H1 (cell line): ENCODE measurements at regions not wholly inside any gene's neighbourhood (a gene's known extent, or its start where the extent isn't known, plus 50 kb on each side); places are given as distances from the start of the nearest gene placed in this dataset.

Experiments used
- CTCF ChIA-PET: fragments of 300-600 bp; sonication (Branson Sonifier 250); formaldehyde crosslinking; loops from one replicate; lab custom pipeline; 2021; ENCODE audit not compliant: partially characterized antibody; lab: Charles Lee
- POLR2A ChIA-PET: fragments of 300-600 bp; sonication (Branson Sonifier 250); formaldehyde crosslinking; loops from one replicate; lab custom pipeline; 2021; ENCODE audit warnings: inconsistent platforms; ENCODE audit not compliant: partially characterized antibody; lab: Charles Lee
- DNase-seq, 2 experiments: peaks; one replicate each; pipeline versions ENCODE4 v3.0.0 to v3.0.0-alpha.2; 2010 to 2022; ENCODE audit warnings: low spot score in 2 of 2, low read depth in 1 of 2, mixed read lengths in 1 of 2
- FAIRE-seq: peaks from 2 replicates; lab custom pipeline; 2011; peaks lifted over from hg19 to GRCh38; lab: Jason Lieb, UNC
- H2AFZ ChIP-seq: 2 replicates; pipeline ENCODE4 v1.8.1; 2012; ENCODE audit warnings: low read length, inconsistent platforms
- H2AK5ac ChIP-seq: 2 replicates; pipeline ENCODE4 v1.6.1; 2013; ENCODE audit warnings: low read depth, low read length
- H2BK120ac ChIP-seq: replicated peaks from 2 replicates; pipeline ENCODE3; 2013; ENCODE audit warnings: low read depth, low read length, inconsistent platforms
- H2BK12ac ChIP-seq: 2 replicates; pipeline ENCODE4 v1.6.1; 2013; ENCODE audit warnings: low read depth, low read length
- H2BK15ac ChIP-seq: 2 replicates; pipeline ENCODE4 v1.6.1; 2013; ENCODE audit warnings: low read length
- H2BK20ac ChIP-seq: 2 replicates; pipeline ENCODE4 v1.6.1; 2013; ENCODE audit warnings: low read length
- H2BK5ac ChIP-seq: 2 replicates; pipeline ENCODE4 v1.6.1; 2013; ENCODE audit warnings: low read depth, low read length
- H3K14ac ChIP-seq: 2 replicates; pipeline ENCODE4 v1.6.1; 2013; ENCODE audit warnings: inconsistent platforms; ENCODE audit not compliant: insufficient read length
- H3K18ac ChIP-seq: 2 replicates; pipeline ENCODE4 v1.6.1; 2013; ENCODE audit warnings: low read length; ENCODE audit errors: extremely low read depth
- H3K23ac ChIP-seq: 2 replicates; pipeline ENCODE4 v1.6.1; 2013; ENCODE audit warnings: inconsistent platforms; ENCODE audit not compliant: insufficient read length
- H3K23me2 ChIP-seq: 2 replicates; pipeline ENCODE4 v1.6.1; 2013; ENCODE audit warnings: low read depth, low read length
- H3K27ac ChIP-seq: 2 replicates; pipeline ENCODE4 v1.6.1; 2011; ENCODE audit warnings: low read depth, low read length, inconsistent platforms
- H3K27me3 ChIP-seq, 4 experiments: replicated peaks in 1 of 4; 1 replicate in 1 of 4; 2 replicates in 3 of 4; pipeline versions ENCODE4 v1.6.1 to v1.8.1; 2011 to 2013; ENCODE audit warnings: low read length in 3 of 4, mild to moderate bottlenecking in 3 of 4, inconsistent platforms in 2 of 4, mixed read lengths in 2 of 4, moderate library complexity in 1 of 4; ENCODE audit not compliant: control insufficient read depth in 3 of 4, insufficient read depth in 3 of 4; ENCODE audit errors: extremely low read depth in 1 of 4
- H3K36me3 ChIP-seq, 4 experiments: 2 replicates each; pipeline versions ENCODE4 v1.6.1 to v1.8.1; 2011 to 2013; ENCODE audit warnings: mild to moderate bottlenecking in 4 of 4, low read length in 3 of 4, moderate library complexity in 2 of 4, control low read depth in 1 of 4, inconsistent platforms in 1 of 4; ENCODE audit not compliant: insufficient read depth in 4 of 4, control insufficient read depth in 2 of 4
- H3K4ac ChIP-seq: replicated peaks from 2 replicates; pipeline ENCODE3; 2013; ENCODE audit warnings: low read length, low read depth, mixed read lengths, inconsistent platforms; ENCODE audit not compliant: insufficient read length
- H3K4me1 ChIP-seq, 4 experiments: replicated peaks in 1 of 4; 1 replicate in 1 of 4; 2 replicates in 3 of 4; pipeline versions ENCODE4 v1.6.1 to v1.8.1; 2011 to 2013; ENCODE audit warnings: low read length in 3 of 4, inconsistent platforms in 2 of 4, mixed read lengths in 1 of 4; ENCODE audit not compliant: insufficient read depth in 4 of 4, control insufficient read depth in 3 of 4
- H3K4me2 ChIP-seq, 2 experiments: 2 replicates each; pipeline versions ENCODE4 v1.6.1 to v1.8.1; 2011 to 2013; ENCODE audit warnings: low read depth in 2 of 2, low read length in 2 of 2, control low read depth in 1 of 2, inconsistent platforms in 1 of 2, mild to moderate bottlenecking in 1 of 2; ENCODE audit not compliant: insufficient read depth in 1 of 2
- H3K4me3 ChIP-seq, 4 experiments: fragments of 200-600, 300-600 bp in 1 of 4; sonication (generic), shearing (Covaris generic), sonication (Bioruptor Twin) in 1 of 4; 2 replicates each; pipeline versions ENCODE4 v1.5.1 to v1.8.1; 2011 to 2016; ENCODE audit warnings: low read length in 4 of 4, low read depth in 3 of 4, control low read depth in 2 of 4, inconsistent platforms in 2 of 4, mild to moderate bottlenecking in 2 of 4, mixed read lengths in 1 of 4, moderate library complexity in 1 of 4; ENCODE audit not compliant: insufficient read depth in 2 of 4; ENCODE audit errors: extremely low read depth in 1 of 4
- H3K56ac ChIP-seq: replicated peaks from 2 replicates; pipeline ENCODE3; 2013; ENCODE audit warnings: low read depth, mild to moderate bottlenecking, mixed read lengths, low read length, inconsistent platforms; ENCODE audit not compliant: insufficient read length
- H3K79me1 ChIP-seq: 2 replicates; pipeline ENCODE4 v1.6.1; 2013; ENCODE audit warnings: low read depth, low read length, control low read depth
- H3K79me2 ChIP-seq, 2 experiments: 2 replicates each; pipeline versions ENCODE4 v1.6.1 to v1.8.1; 2012 to 2013; ENCODE audit warnings: low read length in 2 of 2, mild to moderate bottlenecking in 2 of 2, inconsistent platforms in 1 of 2; ENCODE audit not compliant: insufficient read depth in 2 of 2, control insufficient read depth in 1 of 2
- H3K9ac ChIP-seq, 4 experiments: replicated peaks in 1 of 4; 1 replicate in 1 of 4; 2 replicates in 3 of 4; pipeline versions ENCODE4 v1.6.1 to v1.8.1; 2011 to 2013; ENCODE audit warnings: low read depth in 3 of 4, low read length in 3 of 4, control low read depth in 2 of 4, mild to moderate bottlenecking in 2 of 4, moderate library complexity in 2 of 4, inconsistent platforms in 1 of 4; ENCODE audit errors: extremely low read depth in 1 of 4
- H3K9me3 ChIP-seq, 2 experiments: 2 replicates each; pipeline versions ENCODE4 v1.6.1 to v1.8.1; 2012 to 2013; ENCODE audit warnings: mild to moderate bottlenecking in 2 of 2, moderate library complexity in 2 of 2, control low read depth in 1 of 2, inconsistent platforms in 1 of 2, low read depth in 1 of 2, low read length in 1 of 2, mixed read lengths in 1 of 2; ENCODE audit not compliant: insufficient read depth in 2 of 2
- H4K20me1 ChIP-seq, 2 experiments: replicated peaks in 1 of 2; 2 replicates each; pipeline versions ENCODE3 to v1.8.1; 2011 to 2013; ENCODE audit warnings: inconsistent platforms in 2 of 2, low read length in 2 of 2, mild to moderate bottlenecking in 1 of 2; ENCODE audit not compliant: insufficient read depth in 2 of 2, control insufficient read depth in 1 of 2
- H4K5ac ChIP-seq: 2 replicates; pipeline ENCODE4 v1.6.1; 2013; ENCODE audit warnings: low read length, low read depth, mixed read lengths, inconsistent platforms; ENCODE audit not compliant: insufficient read length
- H4K8ac ChIP-seq: 2 replicates; pipeline ENCODE4 v1.8.0; 2013; ENCODE audit warnings: mild to moderate bottlenecking, moderate library complexity, low read length, inconsistent platforms; ENCODE audit not compliant: insufficient read depth; ENCODE audit errors: extremely low read depth
- H4K91ac ChIP-seq: replicated peaks from 2 replicates; pipeline ENCODE3; 2013; ENCODE audit warnings: low read length, mixed read lengths, inconsistent platforms; ENCODE audit not compliant: insufficient read length
- CTBP2 ChIP-seq: IDR thresholded peaks from 2 replicates; pipeline ENCODE4 v1.7.0; 2011; ENCODE audit warnings: borderline replicate concordance, mild to moderate bottlenecking, moderate library complexity, mixed read lengths, low read length; ENCODE audit not compliant: insufficient read depth, insufficient read length
- WGBS, 2 experiments: shearing (Covaris generic) in 1 of 2; methylation state at CpG; one replicate each; pipeline versions ENCODE4 v1.1.6 to v1.1.7; 2013 to 2015; ENCODE audit warnings: low lambda C conversion rate in 2 of 2, mixed read lengths in 2 of 2, inconsistent platforms in 1 of 2, low coverage in 1 of 2, missing lambda C conversion rate in 1 of 2; ENCODE audit not compliant: insufficient replicate concordance in 2 of 2, insufficient coverage in 1 of 2, insufficient read length in 1 of 2; ENCODE audit errors: extremely low coverage in 1 of 2, missing lambda C conversion rate in 1 of 2; 5-methylcytosine and 5-hydroxymethylcytosine counted together

DNA sequence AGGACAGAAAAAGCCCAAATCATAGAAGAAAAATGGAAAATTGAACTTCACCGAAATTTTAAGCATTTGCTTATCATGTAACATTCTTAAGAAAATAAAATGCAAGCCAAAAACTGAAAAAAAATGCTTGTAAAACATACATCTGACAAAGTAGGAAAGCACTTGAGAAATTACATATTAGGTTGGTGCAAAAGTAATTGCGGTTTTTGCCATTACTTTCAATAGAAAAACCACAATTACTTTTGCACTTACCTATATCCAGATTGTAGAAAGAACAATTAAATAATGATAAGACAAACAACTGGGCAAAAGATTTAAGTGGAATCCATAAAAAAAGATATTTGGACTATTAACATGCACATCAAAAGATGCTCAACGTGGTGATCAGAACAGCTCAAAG, 146.2 kb downstream of the TBXT start:
- no peak overlapping the region for H3K14ac ChIP-seq
- H3K18ac ChIP-seq, result no peak overlapping the region
- H2BK15ac ChIP-seq, result no peak overlapping the region
- no peak overlapping the region for H2BK120ac ChIP-seq
- no peak for DNase-seq
- CTCF ChIA-PET, result interaction anchor here (1.1 kb wide), 1 partner anchor 11 kb away, joined by 5 read pairs; no protein-coding TSS in a partner anchor
- no peak overlapping the region for H4K5ac ChIP-seq
- H2BK20ac ChIP-seq, result no peak overlapping the region
- no peaks in the 10 kb centered on the region for H4K20me1 ChIP-seq
- H3K4me2 ChIP-seq, result no peak overlapping the region
- no peak overlapping the region for H2AFZ ChIP-seq
- POLR2A ChIA-PET, result no interaction called here
- no peak overlapping the region for H3K4ac ChIP-seq
- no peaks in the 10 kb centered on the region for H3K36me3 ChIP-seq
- no peak overlapping the region for H3K9ac ChIP-seq
- no peaks in the 10 kb centered on the region for H3K79me1 ChIP-seq
- no peak overlapping the region for H3K27ac ChIP-seq
- H3K4me1 ChIP-seq, result no peaks in the 10 kb centered on the region
- no peak overlapping the region for H4K91ac ChIP-seq
- no peaks in the 10 kb centered on the region for H3K79me2 ChIP-seq
- no peak overlapping the region for H2AK5ac ChIP-seq
- no peaks in the 10 kb centered on the region for H3K27me3 ChIP-seq
- no peak overlapping the region for H3K4me3 ChIP-seq
- no peaks in the 10 kb centered on the region for H3K23me2 ChIP-seq
- WGBS, 2 experiments, result 92% methylated on average over 3 of the region's 3 CpGs; no CpG with 5 or more reads in 1 of the 2 experiments
- H3K23ac ChIP-seq, result no peak overlapping the region
- H3K56ac ChIP-seq, result no peak overlapping the region
- H3K9me3 ChIP-seq, result peaks cover 0 to 4% of the 10 kb centered on the region in 2 experiments; a peak in 1 of 4 replicates
- FAIRE-seq, result no peak
- H2BK5ac ChIP-seq, result no peak overlapping the region
- no peak for TF ChIP-seq CTBP2
- TF ChIP-seq, all 59 proteins: peak for 0
- H4K8ac ChIP-seq, result no peak overlapping the region
- H2BK12ac ChIP-seq, result no peak overlapping the region
